K562 (cell line): ENCODE measurements at regions not wholly inside any gene's neighbourhood (a gene's known extent, or its start where the extent isn't known, plus 50 kb on each side); places are given as distances from the start of the nearest gene placed in this dataset.
A peak's percentile ranks its signal among the peaks of the same experiment; 100 is the strongest.

Source experiments
- ATAC-seq: fragments of 200-7000 bp; cut with Tn5 transposase; 3 replicates; pipeline ENCODE4 v1.9.1; 2020; ENCODE audit warnings: moderate library complexity
- BruUV-seq: library from RNA; stranded (reverse); fragments of 400-500 nt; replicated peaks from 2 replicates; lab custom pipeline; 2021; lab: Mats Ljungman, UMichigan
- CTCF ChIA-PET: fragments of 300-600 bp; formaldehyde crosslinking; extraction: SDS; loops from one replicate; lab custom pipeline; 2021; ENCODE audit warnings: low intra/inter-chr PET ratio; lab: Yijun Ruan, JAX
- POLR2A ChIA-PET: fragments of 300-600, 350-650 bp; sonication (Branson Sonifier 250); formaldehyde crosslinking; extraction: SDS; loops from one replicate; lab custom pipeline; 2021; ENCODE audit warnings: antibody characterized with exemption, inconsistent platforms; lab: Yijun Ruan, JAX
- DNase-seq, 4 experiments: peaks; one replicate each; pipeline versions ENCODE4 v3.0.0 to v3.0.0-alpha.2; 2011 to 2018; ENCODE audit warnings: low spot score in 3 of 4, mixed read lengths in 3 of 4; ENCODE audit errors: extremely low read depth in 1 of 4
- FAIRE-seq: peaks from 2 replicates; lab custom pipeline; 2011; peaks lifted over from hg19 to GRCh38; lab: Jason Lieb, UNC
- H2AFZ ChIP-seq: 2 replicates; pipeline ENCODE4 v1.6.0; 2011; ENCODE audit warnings: low read depth, low read length, control low read depth, inconsistent platforms
- H3K27ac ChIP-seq: fragments of 200-600 bp; 3 replicates; pipeline ENCODE4 v1.8.0; 2011; ENCODE audit warnings: low read depth, mild to moderate bottlenecking, control low read depth, inconsistent platforms, low read length, moderate library complexity, mixed read lengths; ENCODE audit errors: extremely low read depth
- H3K27me3 ChIP-seq, 2 experiments: fragments of 300-600 bp in 1 of 2; 2 replicates in 1 of 2; 3 replicates in 1 of 2; pipeline versions ENCODE4 v1.6.0 to v1.8.0; 2011; ENCODE audit warnings: inconsistent platforms in 2 of 2, low read length in 2 of 2, mild to moderate bottlenecking in 1 of 2, mixed read lengths in 1 of 2, moderate library complexity in 1 of 2; ENCODE audit not compliant: control insufficient read depth in 2 of 2, insufficient read depth in 2 of 2
- H3K36me3 ChIP-seq: fragments of 300-600 bp; 3 replicates; pipeline ENCODE4 v1.8.0; 2011; ENCODE audit warnings: mild to moderate bottlenecking, low read length, inconsistent platforms; ENCODE audit not compliant: control insufficient read depth, insufficient read depth
- H3K4me1 ChIP-seq, 2 experiments: fragments of 200-600 bp in 1 of 2; replicated peaks in 1 of 2; 2 replicates in 1 of 2; 3 replicates in 1 of 2; pipeline versions ENCODE4 v1.5.1 to v1.8.0; 2011; ENCODE audit warnings: inconsistent platforms in 2 of 2, low read length in 2 of 2, mild to moderate bottlenecking in 1 of 2, mixed read lengths in 1 of 2, moderate library complexity in 1 of 2; ENCODE audit not compliant: control insufficient read depth in 2 of 2, insufficient read depth in 2 of 2
- H3K4me2 ChIP-seq: 2 replicates; pipeline ENCODE4 v1.6.1; 2011; ENCODE audit warnings: low read length, control low read depth, inconsistent platforms, mixed read lengths; ENCODE audit not compliant: insufficient read depth
- H3K4me3 ChIP-seq: fragments of 200-600 bp; sonication (generic), shearing (Covaris generic); 2 replicates; pipeline ENCODE4 v1.5.1; 2016; ENCODE audit warnings: control low read depth, inconsistent platforms
- H3K79me2 ChIP-seq: fragments of 200-600 bp; 3 replicates; pipeline ENCODE4 v1.8.0; 2011; ENCODE audit warnings: low read length, inconsistent platforms; ENCODE audit not compliant: control insufficient read depth, insufficient read depth
- H3K9ac ChIP-seq, 2 experiments: 2 replicates each; pipeline versions ENCODE4 v1.6.0 to v1.6.1; 2011; ENCODE audit warnings: low read depth in 2 of 2, low read length in 2 of 2, control low read depth in 1 of 2, inconsistent platforms in 1 of 2, mild to moderate bottlenecking in 1 of 2, mixed read lengths in 1 of 2; ENCODE audit not compliant: insufficient read depth in 1 of 2
- H3K9me1 ChIP-seq: one replicate; pipeline ENCODE4 v1.6.0; 2011; ENCODE audit warnings: inconsistent platforms, mild to moderate bottlenecking, low read length, moderate library complexity; ENCODE audit not compliant: control insufficient read depth, insufficient read depth
- H3K9me3 ChIP-seq: replicated peaks from 2 replicates; pipeline ENCODE4 v1.5.1; 2011; ENCODE audit warnings: low read depth, low read length, inconsistent platforms; ENCODE audit not compliant: control insufficient read depth, insufficient read depth
- H4K20me1 ChIP-seq: replicated peaks from 2 replicates; pipeline ENCODE4 v1.6.1; 2011; ENCODE audit warnings: low read length, inconsistent platforms, mixed read lengths; ENCODE audit not compliant: control insufficient read depth, insufficient read depth
- NR2C2 ChIP-seq, 2 experiments: fragments of 200-800 bp in 1 of 2; sonication (Bioruptor generic) in 1 of 2; sonication (generic) in 1 of 2; formaldehyde crosslinking in 1 of 2; IDR thresholded peaks; 2 replicates each; pipeline versions ENCODE4 v1.6.1 to v1.8.0; 2016 to 2022; ENCODE audit warnings: mild to moderate bottlenecking in 1 of 2, missing compliant biosample characterization in 1 of 2, missing genetic modification characterization in 1 of 2, missing genetic modification reagents in 1 of 2
- OTX1 ChIP-seq: fragments of 450-650 bp; formaldehyde crosslinking; IDR thresholded peaks from 2 replicates; pipeline ENCODE4 v1.4.0; 2022; ENCODE audit warnings: mild to moderate bottlenecking
- SMAD4 ChIP-seq: fragments of 250-450 bp; sonication (Bioruptor Pico); conservative IDR thresholded peaks from 2 replicates; pipeline ENCODE4 v1.8.0; 2021; ENCODE audit warnings: inconsistent platforms, mild to moderate bottlenecking, moderate library complexity
- SPI1 ChIP-seq: IDR thresholded peaks from 2 replicates; pipeline ENCODE4 v1.6.1; 2011; ENCODE audit warnings: low read depth, low read length, control low read depth, borderline replicate concordance
- ZNF121 ChIP-seq: sonication (generic); formaldehyde crosslinking; conservative IDR thresholded peaks from 2 replicates; pipeline ENCODE4 v1.8.0; 2022; ENCODE audit warnings: missing genetic modification reagents
- ZNF174 ChIP-seq: fragments of 250-450 bp; sonication (Bioruptor Pico); IDR thresholded peaks from 2 replicates; pipeline ENCODE4 v1.4.0; 2020; ENCODE audit warnings: mild to moderate bottlenecking
- WGBS: fragments of 100-300 bp; shearing (Covaris generic); methylation state at CpG from one replicate; pipeline ENCODE4 v1.1.6; 2016; ENCODE audit warnings: low coverage, mixed read lengths; ENCODE audit not compliant: insufficient coverage; ENCODE audit errors: missing lambda C conversion rate; 5-methylcytosine and 5-hydroxymethylcytosine counted together
- in situ Hi-C: fragments of 300-500 bp; cut with MboI; formaldehyde crosslinking; loops from 4 replicates; pipeline ENCODE4 v1.15.0; 2018; ENCODE audit warnings: inconsistent platforms, mixed read lengths
- intact Hi-C: fragments of 100-400 bp; cut with micrococcal nuclease; formaldehyde crosslinking; loops from 2 replicates; pipeline ENCODE4 v1.14.2; 2022
- TF ChIP-seq, protein P1 (sequence below), 2 experiments: fragments of 200-800 bp in 1 of 2; sonication (Bioruptor generic) in 1 of 2; sonication (generic) in 1 of 2; formaldehyde crosslinking in 1 of 2; IDR thresholded peaks in 1 of 2; conservative IDR thresholded peaks in 1 of 2; 2 replicates each; pipeline versions ENCODE4 v1.5.0 to v1.6.1; 2016 to 2020; ENCODE audit warnings: missing compliant biosample characterization in 1 of 2, missing genetic modification characterization in 1 of 2, missing genetic modification reagents in 1 of 2
- TF ChIP-seq, protein P2 (sequence below): sonication (generic); formaldehyde crosslinking; IDR thresholded peaks from 2 replicates; pipeline ENCODE4 v1.8.0; 2022; ENCODE audit warnings: missing genetic modification reagents, mild to moderate bottlenecking, moderate library complexity, borderline replicate concordance

DNA sequence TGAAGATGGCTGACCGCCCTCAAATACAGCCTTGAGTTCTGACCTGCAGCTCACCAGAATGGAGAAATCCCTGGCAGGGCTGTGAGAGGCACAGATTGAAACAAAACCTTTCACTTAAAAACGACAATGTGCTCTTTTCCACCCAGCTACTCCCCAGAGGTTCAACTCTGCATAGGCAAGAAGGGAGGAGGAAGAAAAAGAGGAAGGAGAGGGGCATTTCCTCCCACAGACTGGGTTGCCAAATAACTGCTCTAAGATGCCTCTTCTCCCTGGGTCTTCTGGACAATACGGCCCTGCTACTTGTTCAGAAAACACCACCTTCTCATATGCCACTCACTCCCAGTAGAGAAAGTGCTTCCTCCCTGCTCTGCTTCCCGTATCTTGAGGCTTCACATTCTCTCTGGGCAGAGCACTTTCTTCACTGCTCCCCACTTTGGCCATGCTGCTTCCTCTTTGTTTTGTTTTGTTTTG, 136.4 kb upstream of the SLC1A4 start (continued):
- TF ChIP-seq, protein P1, sequence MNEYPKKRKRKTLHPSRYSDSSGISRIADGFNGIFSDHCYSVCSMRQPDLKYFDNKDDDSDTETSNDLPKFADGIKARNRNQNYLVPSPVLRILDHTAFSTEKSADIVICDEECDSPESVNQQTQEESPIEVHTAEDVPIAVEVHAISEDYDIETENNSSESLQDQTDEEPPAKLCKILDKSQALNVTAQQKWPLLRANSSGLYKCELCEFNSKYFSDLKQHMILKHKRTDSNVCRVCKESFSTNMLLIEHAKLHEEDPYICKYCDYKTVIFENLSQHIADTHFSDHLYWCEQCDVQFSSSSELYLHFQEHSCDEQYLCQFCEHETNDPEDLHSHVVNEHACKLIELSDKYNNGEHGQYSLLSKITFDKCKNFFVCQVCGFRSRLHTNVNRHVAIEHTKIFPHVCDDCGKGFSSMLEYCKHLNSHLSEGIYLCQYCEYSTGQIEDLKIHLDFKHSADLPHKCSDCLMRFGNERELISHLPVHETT (CRISPR knock-in tag; conservative IDR thresholded peaks at IDR 0.05 in 1 of 2, IDR thresholded peaks at IDR 0.05 in 1 of 2): peak in 1 of 2 experiments; percentile 54; a peak in 2 of 4 replicates
- 0 out of 2 replicates have a peak, but pooled peaks have one; percentile 20 for TF ChIP-seq SMAD4 (CRISPR knock-in tag)
- TF ChIP-seq SPI1: peak; percentile 50; the same call in 1 of the 2 replicates
- no peak for TF ChIP-seq ZNF174 (CRISPR knock-in tag)
- TF ChIP-seq OTX1 (CRISPR knock-in tag): 0 out of 2 replicates have a peak, but pooled peaks have one; percentile 37
- TF ChIP-seq, all 486 proteins: peak for 8

DNA sequence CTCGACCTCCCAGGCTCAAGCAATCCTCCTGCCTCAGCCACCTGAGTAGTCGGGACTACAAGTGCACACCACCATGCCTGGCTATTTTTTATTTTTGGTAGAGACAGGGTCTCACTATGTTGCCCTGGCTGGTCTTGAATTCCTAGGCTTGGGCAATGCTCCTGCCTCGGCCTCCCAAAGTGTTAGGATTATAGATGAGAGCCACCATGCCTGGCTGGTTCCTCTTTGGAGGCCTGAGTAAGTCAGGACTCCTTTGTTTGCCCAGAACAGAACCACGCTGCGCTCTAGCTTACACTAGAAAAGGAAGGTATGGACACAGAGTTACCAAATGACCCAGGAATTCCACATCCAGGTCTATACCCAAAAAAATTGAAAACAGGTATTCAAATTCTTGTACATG, 135.9 kb upstream of the SLC1A4 start:
- Histone ChIP-seq H3K4me1 (peaks cover 15 to 31% of the 10 kb centered on the region in 2 experiments), H2AFZ (peak overlapping the region; percentile 93), H3K27ac (no peak overlapping the region), H3K79me2 (no peaks in the 10 kb centered on the region), H3K4me2 (no peak overlapping the region; the same call in 1 of the 2 replicates), H3K9me3 (no peaks in the 10 kb centered on the region), H3K4me3 (no peak overlapping the region), H3K9ac (no peak overlapping the region; a peak in 1 of 4 replicates), H3K36me3 (no peaks in the 10 kb centered on the region), H3K9me1 (no peaks in the 10 kb centered on the region), H3K27me3 (no peaks in the 10 kb centered on the region), H4K20me1 (no peaks in the 10 kb centered on the region)
- BruUV-seq: no TSS peak
- DNase-seq (no peak), FAIRE-seq (no peak), ATAC-seq (no peak)
- TF ChIP-seq, protein P2, sequence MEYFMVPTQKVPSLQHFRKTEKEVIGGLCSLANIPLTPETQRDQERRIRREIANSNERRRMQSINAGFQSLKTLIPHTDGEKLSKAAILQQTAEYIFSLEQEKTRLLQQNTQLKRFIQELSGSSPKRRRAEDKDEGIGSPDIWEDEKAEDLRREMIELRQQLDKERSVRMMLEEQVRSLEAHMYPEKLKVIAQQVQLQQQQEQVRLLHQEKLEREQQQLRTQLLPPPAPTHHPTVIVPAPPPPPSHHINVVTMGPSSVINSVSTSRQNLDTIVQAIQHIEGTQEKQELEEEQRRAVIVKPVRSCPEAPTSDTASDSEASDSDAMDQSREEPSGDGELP (CRISPR knock-in tag): no peak
- peak; percentile 77 for TF ChIP-seq ZNF121
- TF ChIP-seq NR2C2 (CRISPR knock-in tag; IDR thresholded peaks at IDR 0.05): peak; percentile 34; the same call in 1 of the 2 replicates
- no peak for TF ChIP-seq NR2C2 (tag; IDR thresholded peaks at IDR 0.05)
- POLR2A ChIA-PET: no interaction called here
- intact Hi-C loops: loop anchor here (5.0 kb wide), 1 partner anchor 86 kb away; no protein-coding TSS in a partner anchor
- CTCF ChIA-PET: no interaction called here
- 76% methylated on average over 5 of the region's 5 CpGs for WGBS
- in situ Hi-C loops: no loop called here
